ENCODE measurements at regions not wholly inside any gene's neighbourhood (a gene's known extent, or its start where the extent isn't known, plus 50 kb on each side); places are given as distances from the start of the nearest gene placed in this dataset.

DNA sequence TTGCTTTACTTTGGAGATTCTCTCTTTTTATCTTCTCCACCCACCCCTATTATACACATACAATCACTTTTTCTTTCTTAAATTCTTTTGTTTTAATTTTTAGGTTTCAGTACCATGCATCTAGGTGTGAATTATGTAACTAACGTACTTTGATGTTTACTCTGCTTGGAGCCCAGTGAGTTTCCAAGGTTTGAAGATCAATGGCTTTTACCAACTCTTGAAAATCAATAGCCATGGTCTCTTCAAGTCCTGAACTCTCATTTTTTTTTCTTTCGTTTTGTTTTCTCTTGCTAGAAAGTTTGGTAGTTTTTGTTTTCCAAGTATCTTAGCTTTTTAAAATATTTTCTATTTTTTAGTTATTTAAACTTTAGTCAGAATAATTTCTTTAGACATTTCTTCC is 417.2 kb downstream of the ZBBX start:
- TF ChIP-seq TAF1 (IDR thresholded peaks at IDR 0.05; ENCODE audit: borderline replicate concordance, low read depth, low read length), result no peak
- no peak for TF ChIP-seq POLR2A (IDR thresholded peaks at IDR 0.05; ENCODE audit: low read depth, low read length)
- TF ChIP-seq POLR2AphosphoS5 (IDR thresholded peaks at IDR 0.05; ENCODE audit: low read depth, low read length), result no peak
- no peak for DNase-seq (ENCODE audit: insufficient read length)
- FAIRE-seq, result no peak

DNA sequence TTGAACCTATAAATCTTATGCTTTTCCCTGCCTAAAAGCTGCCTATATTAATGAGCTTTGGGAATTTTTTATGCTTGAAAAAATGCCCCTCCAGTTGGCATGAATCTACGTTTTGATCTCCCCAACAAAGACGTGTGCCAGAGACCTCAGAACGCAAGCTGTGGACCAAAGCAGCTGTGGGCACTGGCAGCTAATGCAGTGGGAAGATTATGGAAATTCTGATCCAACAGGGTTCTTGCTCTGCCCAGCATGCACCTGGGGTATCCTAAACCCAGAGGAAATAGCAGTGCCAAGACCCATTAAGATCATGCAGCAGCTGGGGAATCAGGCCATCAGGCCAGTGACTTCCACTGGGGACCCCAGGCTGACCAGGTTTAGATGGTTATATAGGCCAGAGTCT is 423.0 kb downstream of the ZBBX start:
- TF ChIP-seq POLR2AphosphoS5 (IDR thresholded peaks at IDR 0.05; ENCODE audit: low read depth, low read length), result no peak
- no peak for TF ChIP-seq POLR2A (IDR thresholded peaks at IDR 0.05; ENCODE audit: low read depth, low read length)
- TF ChIP-seq TAF1 (IDR thresholded peaks at IDR 0.05; ENCODE audit: borderline replicate concordance, low read depth, low read length), result no peak
- FAIRE-seq (no peak), DNase-seq (ENCODE audit: insufficient read length) (no peak)

DNA sequence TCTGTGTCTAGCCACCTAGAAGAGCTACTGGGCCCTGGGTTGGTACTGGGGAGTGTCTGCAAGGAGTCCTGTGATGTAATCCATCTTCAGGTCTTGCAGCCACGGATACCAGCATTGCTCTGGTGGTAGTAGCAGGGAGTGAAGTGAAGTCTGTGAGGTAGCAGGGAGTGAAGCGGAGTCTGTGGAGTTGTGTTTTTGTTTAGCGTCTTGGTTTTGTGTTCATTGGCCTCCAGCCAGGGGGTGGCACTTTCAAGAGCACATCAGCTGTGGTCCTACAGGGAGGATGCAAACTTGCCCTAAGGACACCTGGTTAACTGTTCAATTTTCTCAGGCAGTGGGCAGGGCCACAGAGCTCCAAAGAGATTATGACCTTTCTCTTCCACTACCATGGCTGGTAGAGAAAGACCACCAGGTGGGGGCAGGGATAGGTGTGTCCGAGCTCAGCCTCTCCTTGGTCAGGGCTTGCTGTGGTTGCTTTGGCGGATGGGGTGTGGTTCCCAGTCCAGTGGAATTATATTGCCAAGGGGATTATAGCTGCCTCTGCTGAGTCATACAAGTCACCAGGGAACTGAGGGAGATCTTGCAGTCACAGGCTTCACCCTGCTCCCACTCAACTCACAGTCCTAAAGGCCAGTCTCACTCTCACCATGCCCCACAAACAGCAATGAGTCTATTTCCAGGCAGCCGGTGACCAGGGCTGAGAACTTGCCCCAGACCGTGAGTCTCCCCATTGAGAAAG is 424.7 kb downstream of the ZBBX start:
- DNase-seq (ENCODE audit: insufficient read length) (no peak), FAIRE-seq (no peak)

GRCh38 chr3:166934879-166935278 is 445.2 kb downstream of the ZBBX start:
- DNase-seq (ENCODE audit: insufficient read length), result no peak
- TF ChIP-seq POLR2A (IDR thresholded peaks at IDR 0.05; ENCODE audit: low read depth, low read length), result no peak
- no peak for TF ChIP-seq TAF1 (IDR thresholded peaks at IDR 0.05; ENCODE audit: borderline replicate concordance, low read depth, low read length)
- TF ChIP-seq POLR2AphosphoS5 (IDR thresholded peaks at IDR 0.05; ENCODE audit: low read depth, low read length), result no peak
- FAIRE-seq, result no peak

More for the DNA sequence above, 424.7 kb downstream of the ZBBX start:
- TF ChIP-seq POLR2AphosphoS5 (IDR thresholded peaks at IDR 0.05; ENCODE audit: low read depth, low read length) (no peak), TAF1 (IDR thresholded peaks at IDR 0.05; ENCODE audit: borderline replicate concordance, low read depth, low read length) (no peak), POLR2A (IDR thresholded peaks at IDR 0.05; ENCODE audit: low read depth, low read length) (no peak)

DNA sequence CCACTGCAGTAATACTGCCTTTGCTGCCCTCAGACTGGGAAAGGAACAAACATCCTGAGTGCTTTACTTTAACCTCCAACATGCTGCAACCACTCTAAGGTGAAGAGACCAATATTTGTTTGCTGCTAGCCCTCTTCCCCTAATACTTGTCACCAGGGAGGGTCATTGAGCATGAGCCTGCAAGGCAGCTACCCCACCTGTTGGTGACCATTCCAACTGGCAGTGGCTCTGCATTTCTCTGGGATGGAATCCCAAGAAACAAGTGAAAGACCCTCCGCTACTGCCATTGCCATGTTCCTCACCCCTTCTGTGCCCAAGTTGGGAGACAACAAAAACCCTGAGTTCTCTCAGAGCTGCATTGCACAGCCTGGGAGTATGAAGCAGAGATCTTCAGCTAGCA is 462.7 kb downstream of the ZBBX start:
- FAIRE-seq (no peak), DNase-seq (ENCODE audit: insufficient read length) (no peak)
- TF ChIP-seq TAF1 (IDR thresholded peaks at IDR 0.05; ENCODE audit: borderline replicate concordance, low read depth, low read length) (no peak), POLR2AphosphoS5 (IDR thresholded peaks at IDR 0.05; ENCODE audit: low read depth, low read length) (no peak), POLR2A (IDR thresholded peaks at IDR 0.05; ENCODE audit: low read depth, low read length) (no peak)

DNA sequence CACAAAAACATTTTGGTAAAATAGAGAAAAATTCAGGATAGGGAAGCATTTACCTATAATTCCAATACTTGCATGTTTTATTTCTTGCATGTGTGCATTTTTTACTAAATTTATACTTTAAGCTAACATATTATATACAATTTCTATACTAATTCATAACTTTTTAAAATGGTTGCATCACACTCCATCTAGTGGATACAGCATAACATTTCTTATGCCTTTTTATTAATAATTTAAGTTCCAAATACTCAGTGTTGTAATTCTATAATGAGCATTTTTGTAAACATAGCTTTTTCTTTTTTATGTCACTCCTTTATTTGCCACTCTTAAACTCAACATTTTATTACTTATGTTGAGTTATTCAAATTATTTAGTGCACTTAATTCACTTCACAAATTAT is 477.7 kb downstream of the ZBBX start:
- DNase-seq (ENCODE audit: insufficient read length) (no peak), FAIRE-seq (no peak)
- TF ChIP-seq TAF1 (IDR thresholded peaks at IDR 0.05; ENCODE audit: borderline replicate concordance, low read depth, low read length), result no peak
- no peak for TF ChIP-seq POLR2A (IDR thresholded peaks at IDR 0.05; ENCODE audit: low read depth, low read length)

- DNase-seq (ENCODE audit: insufficient read length) (no peak), FAIRE-seq (no peak)
- TF ChIP-seq POLR2A (IDR thresholded peaks at IDR 0.05; ENCODE audit: low read depth, low read length) (no peak), POLR2AphosphoS5 (IDR thresholded peaks at IDR 0.05; ENCODE audit: low read depth, low read length) (no peak), TAF1 (IDR thresholded peaks at IDR 0.05; ENCODE audit: borderline replicate concordance, low read depth, low read length) (no peak)
Observed at GRCh38 chr3:166900866-166901577, 479.1 kb downstream of the ZBBX start.

DNA sequence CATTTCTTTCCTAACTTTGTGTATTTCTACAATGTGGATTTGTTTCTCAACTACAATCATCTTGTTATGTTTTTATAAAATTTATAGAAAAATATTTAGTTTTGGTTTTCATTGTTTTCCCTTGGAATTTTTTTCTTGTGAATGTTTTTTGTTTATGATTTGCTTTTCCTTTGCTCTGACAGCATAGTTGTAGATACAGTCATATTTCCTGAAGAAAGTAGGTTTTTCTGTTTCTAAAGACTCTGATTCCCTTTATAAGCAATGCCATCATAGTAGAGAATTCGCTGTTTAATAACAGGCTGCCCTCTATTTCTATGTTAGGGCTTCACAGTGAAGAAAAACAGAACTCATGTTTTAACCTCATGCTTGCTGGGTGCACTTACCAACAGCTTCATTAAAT is 482.3 kb downstream of the ZBBX start:
- FAIRE-seq (no peak), DNase-seq (ENCODE audit: insufficient read length) (no peak)
- TF ChIP-seq POLR2A (IDR thresholded peaks at IDR 0.05; ENCODE audit: low read depth, low read length) (no peak), TAF1 (IDR thresholded peaks at IDR 0.05; ENCODE audit: borderline replicate concordance, low read depth, low read length) (no peak), POLR2AphosphoS5 (IDR thresholded peaks at IDR 0.05; ENCODE audit: low read depth, low read length) (no peak)

DNA sequence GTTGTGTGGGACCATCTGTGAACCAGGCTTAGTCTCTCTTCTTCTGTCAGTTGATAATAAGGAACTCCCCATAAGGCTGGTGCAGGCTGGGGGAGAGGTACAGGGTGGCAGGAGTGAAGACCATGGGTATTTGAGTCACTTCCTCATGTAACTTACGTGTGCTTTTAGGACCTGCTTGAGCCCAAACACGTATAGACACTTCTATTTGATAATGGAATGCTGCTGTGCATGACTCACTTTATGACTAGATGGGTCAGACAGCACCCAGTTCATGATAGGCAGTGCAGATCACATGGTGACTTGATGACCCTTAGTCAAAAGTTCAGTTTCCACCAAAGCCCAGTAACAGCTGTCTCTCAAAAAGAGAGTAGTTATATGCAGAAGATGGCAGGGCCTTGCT is 490.9 kb downstream of the ZBBX start:
- DNase-seq (ENCODE audit: insufficient read length) (no peak), FAIRE-seq (no peak)
- TF ChIP-seq POLR2AphosphoS5 (IDR thresholded peaks at IDR 0.05; ENCODE audit: low read depth, low read length) (no peak), POLR2A (IDR thresholded peaks at IDR 0.05; ENCODE audit: low read depth, low read length) (no peak), TAF1 (IDR thresholded peaks at IDR 0.05; ENCODE audit: borderline replicate concordance, low read depth, low read length) (no peak)

- TF ChIP-seq POLR2A (IDR thresholded peaks at IDR 0.05; ENCODE audit: low read depth, low read length) (no peak), POLR2AphosphoS5 (IDR thresholded peaks at IDR 0.05; ENCODE audit: low read depth, low read length) (no peak), TAF1 (IDR thresholded peaks at IDR 0.05; ENCODE audit: borderline replicate concordance, low read depth, low read length) (no peak)
- DNase-seq (ENCODE audit: insufficient read length) (no peak), FAIRE-seq (no peak)
Observed at GRCh38 chr3:166879661-166880060, 500.4 kb downstream of the ZBBX start.

- no peak for TF ChIP-seq TAF1 (IDR thresholded peaks at IDR 0.05; ENCODE audit: borderline replicate concordance, low read depth, low read length)
- TF ChIP-seq POLR2A (IDR thresholded peaks at IDR 0.05; ENCODE audit: low read depth, low read length), result no peak
- TF ChIP-seq POLR2AphosphoS5 (IDR thresholded peaks at IDR 0.05; ENCODE audit: low read depth, low read length), result no peak
- DNase-seq (ENCODE audit: insufficient read length), result no peak
- FAIRE-seq, result no peak
Observed at GRCh38 chr3:166877971-166878370, 502.1 kb downstream of the ZBBX start.

Data from GM12892 (cell line).